ENCODE measurements at regions not wholly inside any gene's neighbourhood (a gene's known extent, or its start where the extent isn't known, plus 50 kb on each side); places are given as distances from the start of the nearest gene placed in this dataset.

GRCh38 chr21:15282665-15283064, 217.9 kb upstream of the NRIP1 start:
- no peaks in the 10 kb centered on the region for H3K4me1 Mint-ChIP-seq
- H3K27me3 Mint-ChIP-seq (ENCODE audit: low read depth in 3 of 3) = peaks cover 0 to 5% (median 1%) of the 10 kb centered on the region in 3 donors
- no peak overlapping the region for H2AFZ ChIP-seq (ENCODE audit: insufficient read depth, low read depth, low read length, poor library complexity, severe bottlenecking)
- no peaks in the 10 kb centered on the region for H3K4me1 ChIP-seq (ENCODE audit: control insufficient read depth in 1 of 2, insufficient read depth in 2 of 2, low read length in 2 of 2)
- peaks cover 0 to 3% of the 10 kb centered on the region in 2 donors for H3K9me3 ChIP-seq (replicated peaks in 1 of 2; ENCODE audit: control insufficient read depth in 1 of 2, insufficient read depth in 1 of 2, low read length in 2 of 2)
- no peak overlapping the region for H3K27ac Mint-ChIP-seq
- H4K20me1 ChIP-seq (ENCODE audit: insufficient read depth, low read length) = no peaks in the 10 kb centered on the region
- H3K4me2 ChIP-seq (replicated peaks; ENCODE audit: extremely low read depth, low read length, poor library complexity, severe bottlenecking) = no peak overlapping the region
- H3K27ac ChIP-seq (ENCODE audit: low read depth in 1 of 2, low read length in 2 of 2) = no peak overlapping the region
- no peak for DNase-seq
- peaks cover 2 to 13% (median 9%) of the 10 kb centered on the region in 7 donors for H3K9me3 Mint-ChIP-seq
- intact Hi-C loops (cut with micrococcal nuclease) = no loop called here
- TF ChIP-seq, protein P1, sequence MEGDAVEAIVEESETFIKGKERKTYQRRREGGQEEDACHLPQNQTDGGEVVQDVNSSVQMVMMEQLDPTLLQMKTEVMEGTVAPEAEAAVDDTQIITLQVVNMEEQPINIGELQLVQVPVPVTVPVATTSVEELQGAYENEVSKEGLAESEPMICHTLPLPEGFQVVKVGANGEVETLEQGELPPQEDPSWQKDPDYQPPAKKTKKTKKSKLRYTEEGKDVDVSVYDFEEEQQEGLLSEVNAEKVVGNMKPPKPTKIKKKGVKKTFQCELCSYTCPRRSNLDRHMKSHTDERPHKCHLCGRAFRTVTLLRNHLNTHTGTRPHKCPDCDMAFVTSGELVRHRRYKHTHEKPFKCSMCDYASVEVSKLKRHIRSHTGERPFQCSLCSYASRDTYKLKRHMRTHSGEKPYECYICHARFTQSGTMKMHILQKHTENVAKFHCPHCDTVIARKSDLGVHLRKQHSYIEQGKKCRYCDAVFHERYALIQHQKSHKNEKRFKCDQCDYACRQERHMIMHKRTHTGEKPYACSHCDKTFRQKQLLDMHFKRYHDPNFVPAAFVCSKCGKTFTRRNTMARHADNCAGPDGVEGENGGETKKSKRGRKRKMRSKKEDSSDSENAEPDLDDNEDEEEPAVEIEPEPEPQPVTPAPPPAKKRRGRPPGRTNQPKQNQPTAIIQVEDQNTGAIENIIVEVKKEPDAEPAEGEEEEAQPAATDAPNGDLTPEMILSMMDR (IDR thresholded peaks at IDR 0.05) = no peak
- WGBS (ENCODE audit: insufficient coverage) = no CpG with 5 or more reads among the region's 1 CpG
- H3K79me2 ChIP-seq (ENCODE audit: insufficient read depth, low read length) = no peaks in the 10 kb centered on the region
- H3K9ac ChIP-seq (ENCODE audit: insufficient read depth, low read length, poor library complexity, severe bottlenecking) = no peak overlapping the region
- no peaks in the 10 kb centered on the region for H3K36me3 Mint-ChIP-seq
- no peak overlapping the region for H3K4me3 ChIP-seq (replicated peaks in 1 of 3; ENCODE audit: low read depth in 2 of 3, low read length in 3 of 3)
- no peak overlapping the region for H3K4me3 Mint-ChIP-seq
- no peaks in the 10 kb centered on the region for H3K27me3 ChIP-seq (ENCODE audit: control insufficient read depth in 2 of 2, insufficient read depth in 2 of 2, low read length in 2 of 2)
- no peaks in the 10 kb centered on the region for H3K36me3 ChIP-seq (replicated peaks in 1 of 2; ENCODE audit: control insufficient read depth in 1 of 2, insufficient read depth in 2 of 2, low read length in 2 of 2)

DNA sequence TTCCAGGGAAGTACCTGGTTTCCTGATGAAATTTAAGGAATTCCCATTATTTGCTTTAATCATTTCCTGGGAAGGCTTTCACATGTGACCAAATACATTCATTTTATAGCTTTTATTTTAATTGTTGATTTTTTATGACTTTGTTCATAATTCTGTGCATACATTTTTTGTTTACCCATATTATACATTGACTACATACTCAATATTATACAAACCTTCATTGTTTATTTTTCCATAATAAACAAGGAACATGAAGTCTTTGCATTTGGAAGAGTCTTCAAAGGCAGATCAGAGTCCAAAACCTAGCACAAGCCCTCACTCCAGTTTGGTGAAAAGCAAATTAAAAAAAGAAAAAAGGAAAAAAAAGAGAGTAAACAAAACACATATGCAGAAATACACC, 218.3 kb upstream of the NRIP1 start:
- DNase-seq = no peak
- TF ChIP-seq, protein P1 (IDR thresholded peaks at IDR 0.05) = no peak
- Histone ChIP-seq H3K4me2 (replicated peaks; ENCODE audit: extremely low read depth, low read length, poor library complexity, severe bottlenecking) (no peak overlapping the region), H3K27ac (ENCODE audit: low read depth in 1 of 2, low read length in 2 of 2) (no peak overlapping the region), H3K27me3 (ENCODE audit: control insufficient read depth in 2 of 2, insufficient read depth in 2 of 2, low read length in 2 of 2) (no peaks in the 10 kb centered on the region), H3K9ac (ENCODE audit: insufficient read depth, low read length, poor library complexity, severe bottlenecking) (no peak overlapping the region), H3K79me2 (ENCODE audit: insufficient read depth, low read length) (no peaks in the 10 kb centered on the region), H3K36me3 (replicated peaks in 1 of 2; ENCODE audit: control insufficient read depth in 1 of 2, insufficient read depth in 2 of 2, low read length in 2 of 2) (no peaks in the 10 kb centered on the region), H3K9me3 (replicated peaks in 1 of 2; ENCODE audit: control insufficient read depth in 1 of 2, insufficient read depth in 1 of 2, low read length in 2 of 2) (peaks cover 0 to 3% of the 10 kb centered on the region in 2 donors), H3K4me3 (replicated peaks in 1 of 3; ENCODE audit: low read depth in 2 of 3, low read length in 3 of 3) (no peak overlapping the region), H3K4me1 (ENCODE audit: control insufficient read depth in 1 of 2, insufficient read depth in 2 of 2, low read length in 2 of 2) (no peaks in the 10 kb centered on the region), H2AFZ (ENCODE audit: insufficient read depth, low read depth, low read length, poor library complexity, severe bottlenecking) (no peak overlapping the region), H4K20me1 (ENCODE audit: insufficient read depth, low read length) (no peaks in the 10 kb centered on the region)
- peaks cover 2 to 13% (median 9%) of the 10 kb centered on the region in 7 donors for H3K9me3 Mint-ChIP-seq
- intact Hi-C loops (cut with micrococcal nuclease) = no loop called here
- H3K36me3 Mint-ChIP-seq = no peaks in the 10 kb centered on the region
- H3K4me1 Mint-ChIP-seq = no peaks in the 10 kb centered on the region
- no peak overlapping the region for H3K27ac Mint-ChIP-seq
- peaks cover 0 to 5% (median 1%) of the 10 kb centered on the region in 3 donors for H3K27me3 Mint-ChIP-seq (ENCODE audit: low read depth in 3 of 3)
- no peak overlapping the region for H3K4me3 Mint-ChIP-seq

Data from CD14-positive monocyte (primary cell).